GM23338 (cell line): ENCODE measurements at regions not wholly inside any gene's neighbourhood (a gene's known extent, or its start where the extent isn't known, plus 50 kb on each side); places are given as distances from the start of the nearest gene placed in this dataset.

Experiments
- ATAC-seq: fragments of 200-7000 bp; cut with Tn5 transposase; 3 replicates; pipeline ENCODE4 v1.9.1; 2020
- DNase-seq: peaks from one replicate; pipeline ENCODE4 v3.0.0-alpha.2; 2015; ENCODE audit warnings: low spot score
- H2AFZ ChIP-seq: fragments of 200-600 bp; sonication (generic); 2 replicates; pipeline ENCODE4 v1.8.0; 2016; ENCODE audit warnings: antibody characterized with exemption, mild to moderate bottlenecking, moderate library complexity
- H3F3A ChIP-seq: fragments of 200-600 bp; sonication (generic); replicated peaks from 2 replicates; pipeline ENCODE4 v1.8.0; 2017; ENCODE audit warnings: antibody characterized with exemption, mixed run types, low read depth
- H3K27ac ChIP-seq: fragments of 200-600 bp; sonication (generic); 2 replicates; pipeline ENCODE4 v1.6.1; 2016; ENCODE audit warnings: low read depth
- H3K27me3 ChIP-seq: fragments of 200-600 bp; sonication (generic); 2 replicates; pipeline ENCODE4 v1.8.0; 2016; ENCODE audit warnings: mild to moderate bottlenecking, mixed run types, moderate library complexity; ENCODE audit not compliant: insufficient read depth
- H3K36me3 ChIP-seq: fragments of 200-600 bp; sonication (generic); 2 replicates; pipeline ENCODE4 v1.8.0; 2016; ENCODE audit warnings: mild to moderate bottlenecking; ENCODE audit not compliant: insufficient read depth
- H3K4me1 ChIP-seq: fragments of 200-600 bp; sonication (generic); 2 replicates; pipeline ENCODE4 v1.8.0; 2016; ENCODE audit warnings: mild to moderate bottlenecking, moderate library complexity; ENCODE audit not compliant: insufficient read depth
- H3K4me2 ChIP-seq: fragments of 200-600 bp; sonication (generic); 2 replicates; pipeline ENCODE4 v1.7.1; 2017; ENCODE audit warnings: mixed run types
- H3K4me3 ChIP-seq: fragments of 200-600 bp; sonication (generic); 2 replicates; pipeline ENCODE4 v1.6.1; 2016; ENCODE audit warnings: mixed run types
- H3K79me2 ChIP-seq: fragments of 200-600 bp; sonication (generic); replicated peaks from 2 replicates; pipeline ENCODE4 v1.8.0; 2017; ENCODE audit warnings: mild to moderate bottlenecking; ENCODE audit not compliant: insufficient read depth
- H3K9me2 ChIP-seq: fragments of 200-600 bp; sonication (generic); 2 replicates; pipeline ENCODE4 v1.8.0; 2017; ENCODE audit not compliant: insufficient read depth
- H4K20me1 ChIP-seq: fragments of 200-600 bp; sonication (generic); replicated peaks from 2 replicates; pipeline ENCODE4 v1.8.0; 2017; ENCODE audit warnings: mild to moderate bottlenecking; ENCODE audit not compliant: insufficient read depth
- H3K27ac Mint-ChIP-seq: 2 replicates; pipeline ENCODE4 v1.8.0; 2020; ENCODE audit warnings: inconsistent platforms, mild to moderate bottlenecking, moderate library complexity, mixed read lengths
- H3K27me3 Mint-ChIP-seq: 3 replicates; pipeline ENCODE4 v1.8.0; 2022; ENCODE audit warnings: low read depth, mild to moderate bottlenecking, moderate library complexity, mixed read lengths, inconsistent platforms; ENCODE audit not compliant: insufficient read depth, poor library complexity
- H3K36me3 Mint-ChIP-seq: 3 replicates; pipeline ENCODE4 v1.8.0; 2021; ENCODE audit warnings: low read depth, mild to moderate bottlenecking, inconsistent platforms, moderate library complexity, mixed read lengths
- H3K4me1 Mint-ChIP-seq: 3 replicates; pipeline ENCODE4 v1.8.0; 2020; ENCODE audit warnings: mild to moderate bottlenecking, inconsistent platforms, mixed read lengths
- H3K4me3 Mint-ChIP-seq: 3 replicates; pipeline ENCODE4 v1.8.0; 2021; ENCODE audit warnings: moderate library complexity, mild to moderate bottlenecking, inconsistent platforms, mixed read lengths
- H3K9me3 Mint-ChIP-seq: 3 replicates; pipeline ENCODE4 v1.8.0; 2020; ENCODE audit warnings: moderate library complexity, mild to moderate bottlenecking, inconsistent platforms, mixed read lengths
- CREB1 ChIP-seq: fragments of 250-450 bp; sonication (Bioruptor Pico); IDR thresholded peaks from 2 replicates; pipeline ENCODE4 v1.5.0; 2020; ENCODE audit warnings: low read depth, mild to moderate bottlenecking, moderate library complexity
- CTCF ChIP-seq, 2 experiments: fragments of 200-600 bp in 1 of 2; sonication (generic) in 1 of 2; conservative IDR thresholded peaks; 2 replicates each; pipeline versions ENCODE4 v1.5.1 to v1.6.1; 2016 to 2017; ENCODE audit warnings: antibody characterized with exemption in 2 of 2, low read depth in 2 of 2, mild to moderate bottlenecking in 2 of 2, moderate library complexity in 1 of 2
- EZH2 ChIP-seq: fragments of 200-600 bp; sonication (generic); IDR thresholded peaks from one replicate; pipeline ENCODE4 v1.8.0; 2017; ENCODE audit warnings: antibody characterized with exemption, mild to moderate bottlenecking, low read depth; ENCODE audit not compliant: unreplicated experiment
- EZH2phosphoT487 ChIP-seq: fragments of 200-600 bp; sonication (generic); IDR thresholded peaks from one replicate; pipeline ENCODE4 v1.8.1; 2018; ENCODE audit warnings: antibody characterized with exemption; ENCODE audit not compliant: unreplicated experiment
- NANOG ChIP-seq: IDR thresholded peaks from 2 replicates; pipeline ENCODE4 v1.6.1; 2016; ENCODE audit warnings: antibody characterized with exemption, borderline replicate concordance
- POLR2AphosphoS5 ChIP-seq: IDR thresholded peaks from 2 replicates; pipeline ENCODE4 v1.6.1; 2016; ENCODE audit warnings: antibody characterized with exemption, low read depth
- STAT1 ChIP-seq: IDR thresholded peaks from one replicate; pipeline ENCODE4 v1.6.1; 2016; ENCODE audit warnings: antibody characterized with exemption; ENCODE audit not compliant: unreplicated experiment
- ZNF114 ChIP-seq: fragments of 250-450 bp; sonication (Bioruptor Pico); IDR thresholded peaks from 2 replicates; pipeline ENCODE4 v1.5.0; 2020; ENCODE audit warnings: mild to moderate bottlenecking, moderate library complexity
- ZNF462 ChIP-seq: fragments of 250-450 bp; sonication (Bioruptor Pico); IDR thresholded peaks from 2 replicates; pipeline ENCODE4 v1.5.0; 2020; ENCODE audit warnings: mild to moderate bottlenecking, moderate library complexity
- TF ChIP-seq, protein P1 (sequence below): IDR thresholded peaks from one replicate; pipeline ENCODE4 v1.6.1; 2018; ENCODE audit warnings: antibody characterized with exemption; ENCODE audit not compliant: unreplicated experiment
- TF ChIP-seq, protein P2 (sequence below): IDR thresholded peaks from 2 replicates; pipeline ENCODE4 v1.6.1; 2016; ENCODE audit warnings: antibody characterized with exemption

GRCh38 chr12:86712425-86712843 lies 456.2 kb upstream of the MGAT4C start:
- Mint-ChIP-seq H3K27me3 (no peaks in the 10 kb centered on the region), H3K27ac (no peak overlapping the region), H3K4me1 (no peaks in the 10 kb centered on the region), H3K9me3 (peaks cover 28% of the 10 kb centered on the region), H3K4me3 (no peak overlapping the region), H3K36me3 (peaks cover 22% of the 10 kb centered on the region)
- Histone ChIP-seq H4K20me1 (no peaks in the 10 kb centered on the region), H3K4me1 (no peaks in the 10 kb centered on the region), H2AFZ (no peak overlapping the region), H3K27ac (no peak overlapping the region), H3K4me2 (no peak overlapping the region), H3K27me3 (no peaks in the 10 kb centered on the region), H3F3A (no peaks in the 10 kb centered on the region), H3K79me2 (no peaks in the 10 kb centered on the region), H3K9me2 (no peaks in the 10 kb centered on the region), H3K36me3 (peaks cover 6% of the 10 kb centered on the region; the same call in 1 of the 2 replicates), H3K4me3 (no peak overlapping the region)
- no peak for DNase-seq
- TF ChIP-seq EZH2phosphoT487 (no peak), NANOG (no peak), EZH2 (no peak), ZNF462 (CRISPR knock-in tag) (no peak), CREB1 (CRISPR knock-in tag) (no peak), POLR2AphosphoS5 (no peak), STAT1 (no peak), CTCF (conservative IDR thresholded peaks at IDR 0.05; ENCODE audit: low read depth in 2 of 2) (no peak), ZNF114 (CRISPR knock-in tag) (no peak)
- TF ChIP-seq, protein P1, sequence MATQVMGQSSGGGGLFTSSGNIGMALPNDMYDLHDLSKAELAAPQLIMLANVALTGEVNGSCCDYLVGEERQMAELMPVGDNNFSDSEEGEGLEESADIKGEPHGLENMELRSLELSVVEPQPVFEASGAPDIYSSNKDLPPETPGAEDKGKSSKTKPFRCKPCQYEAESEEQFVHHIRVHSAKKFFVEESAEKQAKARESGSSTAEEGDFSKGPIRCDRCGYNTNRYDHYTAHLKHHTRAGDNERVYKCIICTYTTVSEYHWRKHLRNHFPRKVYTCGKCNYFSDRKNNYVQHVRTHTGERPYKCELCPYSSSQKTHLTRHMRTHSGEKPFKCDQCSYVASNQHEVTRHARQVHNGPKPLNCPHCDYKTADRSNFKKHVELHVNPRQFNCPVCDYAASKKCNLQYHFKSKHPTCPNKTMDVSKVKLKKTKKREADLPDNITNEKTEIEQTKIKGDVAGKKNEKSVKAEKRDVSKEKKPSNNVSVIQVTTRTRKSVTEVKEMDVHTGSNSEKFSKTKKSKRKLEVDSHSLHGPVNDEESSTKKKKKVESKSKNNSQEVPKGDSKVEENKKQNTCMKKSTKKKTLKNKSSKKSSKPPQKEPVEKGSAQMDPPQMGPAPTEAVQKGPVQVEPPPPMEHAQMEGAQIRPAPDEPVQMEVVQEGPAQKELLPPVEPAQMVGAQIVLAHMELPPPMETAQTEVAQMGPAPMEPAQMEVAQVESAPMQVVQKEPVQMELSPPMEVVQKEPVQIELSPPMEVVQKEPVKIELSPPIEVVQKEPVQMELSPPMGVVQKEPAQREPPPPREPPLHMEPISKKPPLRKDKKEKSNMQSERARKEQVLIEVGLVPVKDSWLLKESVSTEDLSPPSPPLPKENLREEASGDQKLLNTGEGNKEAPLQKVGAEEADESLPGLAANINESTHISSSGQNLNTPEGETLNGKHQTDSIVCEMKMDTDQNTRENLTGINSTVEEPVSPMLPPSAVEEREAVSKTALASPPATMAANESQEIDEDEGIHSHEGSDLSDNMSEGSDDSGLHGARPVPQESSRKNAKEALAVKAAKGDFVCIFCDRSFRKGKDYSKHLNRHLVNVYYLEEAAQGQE = no peak
- TF ChIP-seq, protein P2, sequence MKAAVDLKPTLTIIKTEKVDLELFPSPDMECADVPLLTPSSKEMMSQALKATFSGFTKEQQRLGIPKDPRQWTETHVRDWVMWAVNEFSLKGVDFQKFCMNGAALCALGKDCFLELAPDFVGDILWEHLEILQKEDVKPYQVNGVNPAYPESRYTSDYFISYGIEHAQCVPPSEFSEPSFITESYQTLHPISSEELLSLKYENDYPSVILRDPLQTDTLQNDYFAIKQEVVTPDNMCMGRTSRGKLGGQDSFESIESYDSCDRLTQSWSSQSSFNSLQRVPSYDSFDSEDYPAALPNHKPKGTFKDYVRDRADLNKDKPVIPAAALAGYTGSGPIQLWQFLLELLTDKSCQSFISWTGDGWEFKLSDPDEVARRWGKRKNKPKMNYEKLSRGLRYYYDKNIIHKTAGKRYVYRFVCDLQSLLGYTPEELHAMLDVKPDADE = no peak
- ATAC-seq = no peak
